OCI-M1 (cell line): ENCODE measurements at regions not wholly inside any gene's neighbourhood (a gene's known extent, or its start where the extent isn't known, plus 50 kb on each side); places are given as distances from the start of the nearest gene placed in this dataset.
A peak's percentile ranks its signal among the peaks of the same experiment; 100 is the strongest.

Experiments
- DNase-seq: peaks from one replicate; lab custom pipeline; 2025; lab: John Stamatoyannopoulos, UW

GRCh38 chr18:55120896-55121295, 161.6 kb upstream of the CCDC68 start:
- DNase-seq: no peak

GRCh38 chr18:55119434-55119833, 160.2 kb upstream of the CCDC68 start:
- DNase-seq: peak; percentile 90

- no peak for DNase-seq
These were observed 159.8 kb upstream of the CCDC68 start for GRCh38 chr18:55119016-55119415.

GRCh38 chr18:55116863-55117262, 157.6 kb upstream of the CCDC68 start:
- DNase-seq: no peak

- DNase-seq: no peak
These were observed 156.3 kb upstream of the CCDC68 start for GRCh38 chr18:55115606-55116005.

- no peak for DNase-seq
These were observed 155.6 kb upstream of the CCDC68 start for GRCh38 chr18:55114876-55115275.

GRCh38 chr18:55113800-55114199, 154.5 kb upstream of the CCDC68 start:
- DNase-seq: peak; percentile 19

- no peak for DNase-seq
These were observed 152.0 kb upstream of the CCDC68 start for GRCh38 chr18:55111271-55111670.

GRCh38 chr18:55110436-55110835, 151.2 kb upstream of the CCDC68 start:
- no peak for DNase-seq

GRCh38 chr18:55109818-55110414, 150.7 kb upstream of the CCDC68 start:
- no peak for DNase-seq

- DNase-seq: no peak
These were observed 147.6 kb upstream of the CCDC68 start for GRCh38 chr18:55106906-55107305.

GRCh38 chr18:55106466-55106865, 147.2 kb upstream of the CCDC68 start:
- no peak for DNase-seq

- no peak for DNase-seq
These were observed 146.6 kb upstream of the CCDC68 start for GRCh38 chr18:55105873-55106272.

GRCh38 chr18:55102958-55103456, 143.7 kb upstream of the CCDC68 start:
- DNase-seq: no peak

GRCh38 chr18:55102501-55102900, 143.2 kb upstream of the CCDC68 start:
- DNase-seq: no peak

GRCh38 chr18:55101458-55101824, 142.2 kb upstream of the CCDC68 start:
- DNase-seq: no peak

GRCh38 chr18:55100817-55101457, 141.7 kb upstream of the CCDC68 start:
- DNase-seq: no peak

GRCh38 chr18:55097456-55098170, 138.4 kb upstream of the CCDC68 start:
- no peak for DNase-seq

GRCh38 chr18:55096263-55096951, 137.1 kb upstream of the CCDC68 start:
- DNase-seq: peak; percentile 73

GRCh38 chr18:55095584-55095983, 136.3 kb upstream of the CCDC68 start:
- no peak for DNase-seq

- DNase-seq: no peak
These were observed 134.5 kb upstream of the CCDC68 start for GRCh38 chr18:55093808-55094207.

- DNase-seq: no peak
These were observed 134.0 kb upstream of the CCDC68 start for GRCh38 chr18:55093295-55093694.

- DNase-seq: no peak
These were observed 132.9 kb upstream of the CCDC68 start for GRCh38 chr18:55092166-55092565.
